ELF-1 (cell line): ENCODE measurements at regions not wholly inside any gene's neighbourhood (a gene's known extent, or its start where the extent isn't known, plus 50 kb on each side); places are given as distances from the start of the nearest gene placed in this dataset.
"Not testable (repeated sequence)": the region's sequence is repeated elsewhere in the genome, so short reads cannot be mapped to it uniquely, and the experiment has no call there.

Experiments
- DNase-seq: peaks from one replicate; pipeline ENCODE4 v3.0.0-alpha.2; 2016; ENCODE audit warnings: low read depth, low spot score

GRCh38 chr2:194301946-194302345, 1355.1 kb upstream of the SLC39A10 start:
- no peak for DNase-seq

GRCh38 chr2:194294156-194294555, 1362.9 kb upstream of the SLC39A10 start:
- DNase-seq, result no peak

DNA sequence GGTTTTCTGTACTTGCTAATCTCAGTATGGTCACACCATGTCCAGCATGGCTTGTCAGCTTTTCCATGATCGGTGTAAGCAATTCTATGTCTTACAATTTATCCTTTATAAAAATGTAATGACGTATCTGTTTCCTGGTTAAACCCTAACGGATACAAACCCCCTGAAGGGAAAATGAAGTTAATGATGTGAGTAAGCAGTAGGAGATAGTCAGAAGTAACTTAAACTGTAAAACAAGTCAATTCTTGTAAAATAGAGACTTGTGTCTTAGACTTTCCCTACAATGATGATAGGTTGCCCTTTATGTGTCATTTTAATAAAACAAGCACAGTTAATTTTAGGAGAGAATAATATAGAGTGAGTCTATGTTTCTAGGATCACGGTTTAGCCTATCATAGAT, 1365.9 kb upstream of the SLC39A10 start:
- DNase-seq, result no peak

DNA sequence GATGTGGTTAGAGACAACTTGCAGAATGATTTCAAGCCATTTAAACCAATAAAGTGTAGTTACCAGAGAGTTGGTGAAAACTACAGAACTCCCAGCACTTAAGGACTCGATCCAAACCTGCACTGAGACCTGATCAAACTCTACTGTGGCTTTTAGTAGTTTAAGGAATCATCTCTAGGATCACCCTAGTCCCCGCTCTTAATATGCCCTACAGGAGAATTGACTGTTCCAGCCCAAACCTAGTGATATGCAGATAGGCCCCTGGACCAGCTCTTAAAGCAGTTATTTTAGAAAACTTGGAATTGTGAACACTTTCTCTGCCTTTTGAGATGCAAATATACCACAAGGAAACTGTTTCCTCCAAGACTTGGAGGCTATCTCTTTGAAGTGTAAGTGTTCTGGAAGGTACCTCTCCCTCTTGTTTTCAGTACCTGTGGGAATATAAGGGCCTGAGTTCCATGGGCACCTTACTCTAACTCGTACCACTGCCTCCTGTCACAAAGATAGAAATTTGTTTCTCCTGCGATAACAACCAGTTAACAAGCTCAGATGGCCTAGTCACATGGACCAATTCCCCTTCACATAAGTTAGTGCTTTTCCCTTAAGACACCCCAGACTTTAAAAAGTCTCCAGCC, 1367.2 kb upstream of the SLC39A10 start:
- peak; percentile 12 for DNase-seq

GRCh38 chr2:194276667-194277066, 1380.4 kb upstream of the SLC39A10 start:
- DNase-seq, result not testable (repeated sequence)

DNA sequence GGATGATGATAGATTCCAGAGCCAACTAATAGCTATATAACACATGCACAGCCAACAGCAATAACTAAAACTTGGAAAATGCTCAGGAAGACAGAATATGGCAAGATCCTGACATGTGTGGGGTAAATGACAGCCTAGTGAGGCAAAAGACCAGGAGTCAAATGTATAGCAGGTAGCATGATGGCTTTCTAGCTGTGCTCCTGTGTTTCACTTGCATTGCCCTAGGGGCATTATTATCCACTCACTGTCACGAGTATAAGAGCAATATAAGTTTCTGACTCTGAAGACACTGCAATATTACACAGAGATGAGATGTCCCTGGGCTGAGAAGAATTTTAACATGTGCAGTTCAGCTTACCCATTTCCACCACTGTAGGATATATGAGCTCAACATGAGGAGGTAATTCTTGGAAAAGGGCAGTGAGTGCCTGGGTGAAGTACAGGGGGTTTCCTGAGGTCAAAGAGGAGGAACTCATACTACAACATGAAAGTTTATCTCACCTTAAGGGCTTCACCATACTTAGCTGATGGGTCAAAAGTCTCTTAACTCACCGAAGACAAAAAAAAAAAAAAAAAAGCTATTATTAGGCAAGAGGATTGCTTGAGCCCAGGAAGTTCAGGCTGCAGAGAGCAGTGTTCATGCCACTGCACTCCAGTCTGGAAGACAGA, 1385.6 kb upstream of the SLC39A10 start:
- DNase-seq, result no peak

GRCh38 chr2:194270648-194271047, 1386.4 kb upstream of the SLC39A10 start:
- DNase-seq, result no peak

DNA sequence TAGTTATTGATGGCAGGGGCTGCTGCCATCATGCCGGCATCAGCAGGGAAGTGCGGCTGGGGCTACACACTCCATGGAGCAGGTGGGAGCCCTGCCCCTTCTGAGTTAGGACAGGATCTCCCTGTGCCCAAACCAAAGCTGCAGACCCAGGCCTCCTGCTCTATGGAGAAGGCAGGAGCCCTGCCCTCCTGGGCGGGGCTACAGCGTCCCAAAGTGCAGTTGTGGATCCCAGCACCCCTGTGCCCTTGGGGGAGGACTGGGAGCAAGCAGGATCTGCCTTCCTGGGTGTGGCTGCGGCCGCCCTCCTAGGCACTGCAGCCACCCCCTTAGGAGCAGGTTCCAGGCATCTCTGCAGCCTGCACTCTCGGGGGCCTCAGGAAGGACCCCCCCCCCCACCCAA, 1392.4 kb upstream of the SLC39A10 start:
- no peak for DNase-seq

GRCh38 chr2:194260185-194260584, 1396.8 kb upstream of the SLC39A10 start:
- DNase-seq, result no peak

DNA sequence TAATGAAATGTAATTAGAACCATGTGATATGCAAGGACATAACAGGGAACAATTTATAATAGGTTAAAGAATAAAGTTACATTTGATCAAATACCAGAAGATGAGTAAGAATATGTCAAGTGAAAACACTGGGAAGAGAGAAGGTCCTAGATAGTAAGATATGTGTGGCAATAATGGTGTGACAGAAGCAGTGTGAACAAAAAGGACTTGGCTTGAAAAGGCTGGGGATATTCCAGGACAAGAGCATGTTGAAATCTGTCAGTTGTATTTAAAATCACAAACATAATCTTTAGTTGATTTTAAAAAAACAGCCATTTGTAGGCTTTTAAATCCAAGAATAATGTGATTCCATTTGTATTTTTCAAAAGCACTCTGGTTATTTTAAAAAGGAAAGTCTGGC, 1399.9 kb upstream of the SLC39A10 start:
- DNase-seq, result no peak

DNA sequence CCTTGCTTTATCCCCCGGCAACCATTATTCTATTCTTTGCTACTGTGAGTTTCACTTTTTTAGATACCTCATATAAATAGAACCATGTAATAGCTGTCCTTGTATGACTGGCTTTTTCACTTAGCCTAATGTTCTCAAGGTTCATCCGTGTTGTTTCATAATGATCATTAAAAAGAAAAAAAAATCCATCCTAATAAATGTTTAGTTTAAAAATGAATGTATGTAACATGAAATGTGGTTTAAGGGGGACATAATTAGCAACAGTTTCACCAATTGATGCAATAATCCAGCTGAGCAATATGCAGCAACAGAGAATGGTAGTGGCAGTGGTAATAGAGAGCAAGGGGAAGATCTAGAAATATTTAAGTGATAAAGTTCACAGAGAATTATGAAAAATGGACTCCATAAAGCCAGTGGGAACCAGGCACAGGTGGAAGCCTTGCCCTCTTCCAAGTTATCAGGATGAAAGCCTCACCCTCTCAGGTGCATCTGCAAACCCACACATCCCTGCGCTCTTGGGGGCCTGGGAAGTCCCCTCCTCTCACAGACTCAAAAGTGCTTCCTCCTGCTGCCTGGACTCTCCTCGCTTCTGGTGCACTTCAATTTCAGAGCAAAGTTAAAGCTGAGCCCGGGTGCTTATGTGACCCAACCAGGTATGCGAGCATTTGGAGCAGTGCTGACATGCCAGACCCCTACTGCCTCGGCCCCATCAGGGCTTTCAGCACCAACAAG, 1403.3 kb upstream of the SLC39A10 start:
- DNase-seq, result no peak

GRCh38 chr2:194252127-194252526, 1404.9 kb upstream of the SLC39A10 start:
- DNase-seq, result no peak

GRCh38 chr2:194232600-194232999, 1424.4 kb upstream of the SLC39A10 start:
- no peak for DNase-seq

- DNase-seq, result peak; percentile 31
Observed at GRCh38 chr2:194223218-194223617, 1433.8 kb upstream of the SLC39A10 start.

GRCh38 chr2:194214192-194214591, 1442.8 kb upstream of the SLC39A10 start:
- DNase-seq, result no peak

DNA sequence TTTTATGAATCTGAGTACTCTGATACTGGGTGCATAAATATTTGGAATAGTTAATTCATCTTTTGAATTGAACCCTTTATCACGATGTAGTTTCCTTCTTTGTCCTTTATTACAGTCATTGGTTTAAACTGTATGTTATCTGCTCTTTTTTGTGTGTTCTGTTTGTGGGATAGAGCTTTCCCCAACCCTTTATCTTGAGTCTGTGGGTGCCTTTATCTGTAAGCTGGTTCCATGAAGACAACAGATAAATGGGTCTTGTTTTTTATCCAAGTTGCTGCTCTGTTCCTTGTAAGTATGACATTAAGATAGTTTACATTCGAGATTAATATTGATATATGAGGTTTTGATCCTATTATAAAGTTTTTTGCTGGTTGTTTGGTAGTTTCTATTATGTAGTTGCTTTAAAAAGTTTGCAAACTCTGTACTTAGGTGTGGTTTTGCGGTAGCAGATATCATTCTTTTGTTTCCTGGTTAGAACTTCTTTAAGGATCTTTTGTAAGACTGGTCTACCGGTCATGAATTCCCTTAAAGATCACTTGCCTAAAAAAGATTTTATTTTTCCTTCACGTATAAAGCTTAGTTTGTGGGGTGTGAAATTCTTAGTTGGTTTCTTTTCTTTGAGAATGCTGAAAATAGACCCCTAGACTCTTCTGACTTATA, 1451.3 kb upstream of the SLC39A10 start:
- no peak for DNase-seq

DNA sequence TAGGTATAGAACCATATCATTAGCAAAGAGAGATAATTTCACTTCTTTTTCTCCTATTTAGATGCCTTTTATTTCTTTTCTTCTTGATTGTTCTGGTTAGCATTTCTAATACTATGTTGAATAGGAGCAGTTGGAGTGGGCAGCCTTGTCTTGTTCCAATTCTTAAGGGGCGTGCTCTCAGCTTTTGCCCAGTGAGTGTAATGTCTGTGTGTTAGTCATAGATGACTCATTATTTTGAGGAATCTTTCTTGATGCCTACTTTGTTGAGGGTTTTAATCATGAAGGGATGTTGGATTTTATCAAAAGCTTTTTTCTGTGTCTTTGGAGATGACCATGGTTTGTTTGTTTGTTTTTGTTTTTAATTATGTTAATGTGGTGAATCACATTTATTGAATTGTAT, 1453.1 kb upstream of the SLC39A10 start:
- DNase-seq, result no peak

GRCh38 chr2:194182888-194183287, 1474.1 kb upstream of the SLC39A10 start:
- no peak for DNase-seq

DNA sequence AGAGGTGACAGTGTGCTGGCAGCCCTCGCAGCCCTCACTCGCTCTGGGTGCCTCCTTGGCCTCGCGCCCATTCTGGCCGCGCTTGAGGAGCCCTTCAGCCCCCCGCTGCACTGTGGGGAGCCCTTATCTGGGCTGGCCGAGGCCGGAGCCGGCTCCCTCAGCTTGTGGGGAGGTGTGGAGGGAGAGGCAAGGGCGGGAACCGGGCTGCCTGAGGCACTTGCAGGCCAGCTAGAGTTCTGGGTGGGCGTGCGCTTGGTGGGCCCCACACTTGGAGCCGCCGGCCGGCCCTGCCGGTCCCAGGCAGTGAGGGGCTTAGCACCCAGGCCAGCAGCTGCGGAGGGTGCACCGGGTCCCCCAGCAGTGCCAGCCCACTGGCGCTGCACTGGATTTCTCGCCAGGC, 1480.9 kb upstream of the SLC39A10 start:
- no peak for DNase-seq

DNA sequence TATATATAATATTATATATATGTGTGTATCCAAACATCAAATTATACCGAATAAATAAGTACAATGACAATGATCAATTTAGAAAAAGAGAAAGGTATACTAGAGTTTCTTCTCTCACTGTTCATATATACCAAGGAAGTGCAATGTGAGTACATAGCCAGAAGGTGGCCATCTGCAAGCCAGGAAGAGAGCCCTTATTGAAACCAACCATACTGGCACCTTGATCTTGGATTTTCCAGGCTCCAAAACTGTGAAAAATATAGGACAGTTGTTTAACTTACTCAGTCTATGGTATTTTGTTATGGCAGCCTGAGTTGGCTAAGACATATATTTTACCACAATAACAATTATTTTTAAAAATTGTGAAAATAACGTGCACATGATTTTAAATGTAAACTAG, 1490.2 kb upstream of the SLC39A10 start:
- no peak for DNase-seq

DNA sequence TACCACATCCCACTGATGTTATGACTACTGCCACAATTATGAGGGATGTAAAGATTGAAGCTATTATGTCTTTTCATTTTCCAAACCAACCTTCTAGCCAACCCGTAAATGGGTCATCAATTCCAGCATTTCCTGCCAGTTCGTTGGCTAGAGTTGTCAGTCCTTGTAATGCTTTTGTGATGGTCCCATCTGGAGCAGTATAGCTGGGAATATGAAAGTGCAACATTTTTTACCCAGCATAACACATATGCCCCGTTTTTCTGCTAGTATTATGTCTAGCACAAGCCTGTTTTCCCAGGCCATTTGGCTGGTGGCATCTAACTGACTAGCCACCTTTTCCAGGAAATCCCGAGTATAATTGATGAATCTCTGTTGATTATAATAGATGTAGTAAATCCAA, 1501.6 kb upstream of the SLC39A10 start:
- no peak for DNase-seq

GRCh38 chr2:194151231-194151630, 1505.8 kb upstream of the SLC39A10 start:
- no peak for DNase-seq
